GM18873 (cell line): ENCODE measurements at regions not wholly inside any gene's neighbourhood (a gene's known extent, or its start where the extent isn't known, plus 50 kb on each side); places are given as distances from the start of the nearest gene placed in this dataset.
A peak's percentile ranks its signal among the peaks of the same experiment; 100 is the strongest.

Experiments
- ATAC-seq: cut with Tn5 transposase; IDR thresholded peaks from one replicate; pipeline ENCODE4 v1.9.1; 2021; ENCODE audit warnings: mild to moderate bottlenecking, moderate library complexity, moderate number of reproducible peaks; ENCODE audit not compliant: unreplicated experiment, low FRiP score

- ATAC-seq, result no peak
These were observed 302.8 kb upstream of the B3GALT2 start for GRCh38 chr1:193489191-193489590.

GRCh38 chr1:193487722-193488121 is 301.3 kb upstream of the B3GALT2 start:
- no peak for ATAC-seq

DNA sequence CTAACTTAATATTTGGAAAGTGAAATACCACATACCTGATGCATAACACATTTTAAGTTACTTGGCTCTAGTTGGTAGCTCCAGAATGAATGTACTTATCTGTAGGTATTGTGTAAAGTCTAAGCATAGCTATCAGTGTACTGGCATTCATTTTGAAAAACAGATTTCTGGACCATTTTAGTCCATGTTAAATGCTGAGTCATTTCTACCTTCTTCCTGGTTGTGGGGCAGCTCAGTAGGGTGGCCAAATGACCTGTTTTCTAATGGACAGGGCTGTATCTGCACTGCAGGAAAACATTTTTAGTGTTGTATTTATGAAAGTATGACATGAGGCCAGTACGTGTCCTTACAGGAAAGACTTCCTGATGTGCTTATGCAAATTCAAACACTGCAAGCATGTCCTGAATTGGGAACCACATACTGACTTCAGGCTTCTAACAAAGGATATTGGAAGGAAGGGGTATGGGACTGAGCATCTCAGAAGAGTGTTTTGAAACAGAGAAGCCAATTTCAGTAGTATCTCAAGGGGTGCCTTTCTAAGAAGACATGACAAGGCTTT is 300.3 kb upstream of the B3GALT2 start:
- ATAC-seq, result peak; percentile 51

DNA sequence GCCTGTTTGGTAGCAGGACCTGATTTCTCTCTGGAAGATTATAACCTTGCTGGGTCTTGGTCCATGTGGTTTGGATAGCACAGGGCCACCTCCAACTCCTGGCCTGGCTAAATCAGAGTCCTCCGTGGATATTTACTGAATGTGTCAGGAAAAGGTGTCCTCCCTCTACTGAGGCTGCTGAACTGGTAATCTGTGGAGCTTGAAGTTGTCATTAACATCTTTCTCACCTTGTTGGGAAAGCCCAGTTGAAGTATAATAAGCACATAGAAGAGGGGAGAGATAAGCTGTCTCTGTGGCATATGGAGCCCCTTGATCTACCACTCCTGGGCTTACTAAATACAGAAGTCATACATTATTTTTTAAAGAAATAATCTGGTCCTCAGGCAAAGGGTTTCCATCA is 294.3 kb upstream of the B3GALT2 start:
- ATAC-seq, result no peak

- peak; percentile 97 for ATAC-seq
These were observed 292.8 kb upstream of the B3GALT2 start for GRCh38 chr1:193479187-193479586.

DNA sequence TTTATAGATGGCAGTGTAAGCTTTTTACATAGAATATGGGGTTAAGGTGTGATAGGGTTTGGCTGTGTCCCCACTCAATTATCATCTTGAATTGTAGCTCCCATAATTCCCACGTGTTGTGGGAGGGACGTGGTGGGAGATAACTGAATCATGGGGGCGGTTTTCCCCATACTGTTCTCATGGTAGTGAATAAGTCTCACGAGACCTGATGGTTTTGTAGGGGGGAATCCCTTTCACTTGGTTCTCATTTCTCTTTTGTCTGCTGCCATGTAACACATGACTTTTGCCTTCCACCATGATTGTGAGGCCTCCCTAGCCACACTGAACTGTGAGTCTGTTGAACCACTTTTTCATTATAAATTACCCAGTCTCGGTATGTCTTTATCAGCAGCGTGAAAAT is 290.3 kb upstream of the B3GALT2 start:
- ATAC-seq, result no peak

DNA sequence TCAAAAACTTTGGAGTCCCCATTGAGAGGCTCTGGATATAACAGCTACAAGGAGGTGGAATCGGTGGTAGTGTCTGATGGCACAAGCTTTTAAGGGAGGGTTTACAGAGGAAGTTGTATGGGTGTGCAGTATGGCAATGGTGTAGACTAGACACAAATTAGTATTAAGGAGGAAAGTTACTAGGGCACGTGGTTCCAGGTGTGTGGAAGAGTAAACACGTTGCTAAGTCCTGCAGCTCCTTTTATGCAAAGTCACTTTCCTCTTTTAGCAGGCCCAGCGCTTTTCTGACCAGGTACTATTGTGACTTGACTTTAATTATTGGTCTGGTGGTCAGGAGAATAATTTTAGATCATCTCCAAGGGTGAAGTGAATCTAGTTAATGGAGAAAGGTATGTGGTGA is 287.5 kb upstream of the B3GALT2 start:
- no peak for ATAC-seq

DNA sequence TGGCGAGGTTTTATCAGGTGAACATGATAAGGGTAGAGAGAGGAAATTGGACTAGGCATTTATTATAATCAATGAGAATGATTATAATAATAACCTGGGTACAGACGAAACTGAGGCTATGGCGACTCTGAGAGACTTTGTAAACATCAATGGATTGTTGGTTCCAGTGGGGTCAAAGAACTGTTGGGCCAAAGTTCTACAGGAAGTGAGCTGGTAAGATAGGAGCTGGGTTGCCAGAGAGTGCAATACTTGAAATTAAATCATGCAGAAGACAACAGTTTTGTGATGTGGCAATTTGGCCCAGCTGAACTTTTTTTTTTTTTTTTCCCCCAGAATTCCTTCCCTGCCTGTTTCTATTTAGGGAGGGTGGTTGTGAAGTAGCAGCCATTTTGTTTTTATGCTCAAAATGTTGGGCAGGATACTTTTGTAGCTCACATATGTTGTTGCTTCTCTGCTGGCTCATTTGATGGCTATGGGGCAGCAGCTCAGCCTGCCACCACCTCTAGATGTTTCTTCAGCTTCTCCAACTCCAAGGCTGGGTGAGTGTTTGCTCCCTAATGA is 286.5 kb upstream of the B3GALT2 start:
- ATAC-seq, result no peak

DNA sequence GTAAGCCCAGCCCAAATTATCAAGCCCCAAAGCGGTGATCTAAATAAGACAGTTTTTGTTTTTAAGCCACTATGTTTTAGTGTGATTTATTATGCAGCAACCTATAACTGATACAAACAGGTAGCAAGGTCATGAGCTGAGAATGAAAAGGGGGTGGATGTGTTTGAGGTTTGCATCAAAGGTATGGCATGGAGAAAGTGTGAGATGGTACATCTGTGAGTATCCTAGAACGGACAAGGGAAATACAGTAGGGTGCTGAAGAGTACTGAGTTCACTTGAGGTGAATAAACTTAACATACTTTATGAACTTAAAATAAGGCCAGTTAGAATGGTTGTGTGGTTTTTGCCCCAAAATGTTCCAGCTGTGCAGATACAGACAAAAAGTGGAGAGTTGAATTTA is 286.0 kb upstream of the B3GALT2 start:
- ATAC-seq, result no peak

- ATAC-seq, result no peak
These were observed 285.6 kb upstream of the B3GALT2 start for GRCh38 chr1:193471981-193472380.

DNA sequence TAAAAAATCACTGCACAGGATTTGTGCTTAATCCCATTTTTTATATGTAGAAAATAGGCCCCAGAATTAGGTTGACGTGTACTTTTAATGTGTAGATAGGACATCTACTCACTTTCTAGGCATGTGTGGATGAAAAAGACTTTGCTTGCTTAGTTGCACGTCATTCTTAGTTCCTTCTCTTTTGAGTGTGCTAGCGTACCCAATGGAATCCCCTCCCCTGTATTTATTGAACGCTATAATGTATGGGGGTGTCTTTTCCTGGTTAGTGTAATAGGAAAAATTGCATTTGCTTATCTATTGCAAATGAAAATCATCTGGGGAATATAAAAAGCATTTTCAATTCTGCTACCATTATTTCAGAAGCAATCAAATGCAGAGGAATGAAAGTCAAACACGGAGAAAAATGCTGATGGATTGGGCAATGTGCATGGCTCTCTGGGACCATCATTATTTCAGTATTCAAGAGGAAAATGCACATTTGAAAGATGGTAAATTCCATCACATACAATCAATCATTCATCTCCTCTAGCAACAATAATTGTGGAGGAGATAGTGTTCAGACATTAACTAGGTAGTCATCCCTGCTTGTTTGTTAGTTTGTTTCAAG is 277.0 kb upstream of the B3GALT2 start:
- ATAC-seq, result no peak

DNA sequence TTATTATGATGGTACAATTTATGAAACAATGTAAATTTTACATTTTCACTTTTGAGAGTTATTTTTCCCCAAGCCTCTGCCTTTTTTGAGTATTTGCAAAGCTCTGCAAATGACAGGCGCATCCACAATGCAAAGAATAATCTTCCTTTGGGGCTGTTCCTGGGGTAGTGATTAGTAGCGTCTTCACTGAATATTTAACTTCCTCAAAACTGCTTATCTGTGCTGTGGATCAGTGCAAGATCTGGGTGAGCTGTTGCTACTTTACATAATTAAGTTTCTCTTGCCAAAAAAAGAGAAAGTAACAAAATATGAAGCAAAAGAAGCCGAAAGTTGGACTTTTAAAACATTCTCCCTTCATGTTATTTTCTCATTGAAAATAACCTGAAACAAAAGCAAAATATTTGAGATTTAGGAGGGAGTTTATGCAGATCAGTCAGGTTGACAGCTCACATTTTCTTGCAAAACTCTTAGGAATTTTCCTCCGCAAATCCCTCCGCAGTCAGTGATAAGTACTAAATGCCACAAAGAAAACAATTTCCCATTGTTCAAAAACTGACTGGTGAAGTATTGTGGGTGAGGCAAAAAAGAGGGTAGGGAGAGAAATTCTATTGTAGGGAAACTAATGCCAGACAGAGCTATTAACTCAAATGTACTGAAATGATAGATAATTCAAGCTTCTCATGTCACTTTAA is 276.4 kb upstream of the B3GALT2 start:
- no peak for ATAC-seq

- ATAC-seq, result no peak
These were observed 272.2 kb upstream of the B3GALT2 start for GRCh38 chr1:193458628-193459027.

DNA sequence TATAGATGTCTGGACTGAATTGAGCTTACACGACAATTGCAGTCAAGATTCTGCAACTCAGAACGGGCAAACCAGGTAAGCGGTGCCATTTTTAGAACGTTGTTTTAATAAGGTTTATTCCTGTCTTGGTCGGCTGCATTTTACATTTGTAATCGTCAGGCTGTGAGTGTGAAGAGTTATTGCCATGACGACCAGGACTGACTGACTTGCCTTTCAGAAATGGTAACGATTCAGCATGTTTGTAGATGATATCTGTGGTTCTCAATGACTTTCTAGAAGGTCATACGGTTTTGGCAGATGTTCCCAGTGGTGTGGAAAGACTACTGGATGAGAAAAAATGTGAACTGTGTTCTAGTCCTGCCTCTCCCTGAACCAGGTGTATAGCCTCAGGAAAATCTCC is 271.3 kb upstream of the B3GALT2 start:
- no peak for ATAC-seq

GRCh38 chr1:193456811-193457280 is 270.4 kb upstream of the B3GALT2 start:
- ATAC-seq, result peak; percentile 69

GRCh38 chr1:193451606-193452005 is 265.2 kb upstream of the B3GALT2 start:
- ATAC-seq, result no peak

DNA sequence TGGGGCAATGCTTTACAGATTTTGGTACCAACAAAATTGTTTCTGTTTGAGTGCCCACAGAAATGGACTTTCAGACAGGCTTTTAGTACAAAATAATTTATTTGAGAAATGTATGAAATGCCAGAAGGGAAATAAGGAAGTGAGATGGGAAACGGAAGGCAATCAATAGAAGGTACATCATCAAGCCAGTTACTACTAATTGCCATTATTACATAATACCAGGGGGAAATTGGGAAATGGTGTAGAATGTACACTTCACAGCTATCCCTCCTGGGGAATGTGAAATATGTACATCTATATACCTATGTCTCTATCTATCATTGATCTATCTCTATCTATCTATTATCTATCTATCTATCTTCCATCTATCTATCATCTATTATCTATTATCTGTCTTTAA is 264.6 kb upstream of the B3GALT2 start:
- no peak for ATAC-seq

DNA sequence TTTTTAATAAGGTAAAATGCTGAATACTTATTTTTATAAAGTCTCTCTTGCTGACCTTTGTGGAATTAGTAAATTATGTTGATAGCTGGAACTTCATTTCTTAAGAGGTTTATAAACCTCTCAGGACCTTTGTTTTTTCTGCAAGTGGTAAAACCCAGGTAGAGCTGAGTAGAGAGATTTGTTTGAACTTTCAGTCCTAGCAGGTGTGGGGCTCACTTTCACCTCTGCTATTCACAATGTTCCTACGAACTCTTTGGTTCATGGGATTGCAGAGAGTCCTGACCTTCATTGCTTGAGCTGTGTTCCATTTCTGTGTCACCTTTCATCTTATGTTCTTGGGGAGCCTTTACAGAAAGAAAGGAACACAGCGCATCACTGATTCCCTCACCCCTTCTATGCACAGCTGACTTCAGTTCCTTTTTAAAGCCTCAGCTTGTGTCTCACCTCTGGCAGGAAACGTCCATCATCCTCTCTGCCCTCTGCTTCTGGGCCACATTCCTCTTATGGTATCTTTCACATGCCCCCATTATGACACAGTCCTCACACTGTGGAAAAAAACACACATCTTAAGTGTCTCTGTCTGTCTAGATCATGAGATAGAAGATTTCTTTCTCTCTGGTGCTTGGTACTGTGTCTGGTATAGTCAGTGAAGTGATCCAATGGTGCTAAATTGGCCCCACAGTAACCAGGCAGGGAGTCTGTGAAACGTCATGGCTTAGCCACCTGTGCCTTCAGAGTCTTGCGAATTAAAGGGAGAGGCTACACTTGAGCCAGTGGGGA is 262.5 kb upstream of the B3GALT2 start:
- peak; percentile 88 for ATAC-seq

DNA sequence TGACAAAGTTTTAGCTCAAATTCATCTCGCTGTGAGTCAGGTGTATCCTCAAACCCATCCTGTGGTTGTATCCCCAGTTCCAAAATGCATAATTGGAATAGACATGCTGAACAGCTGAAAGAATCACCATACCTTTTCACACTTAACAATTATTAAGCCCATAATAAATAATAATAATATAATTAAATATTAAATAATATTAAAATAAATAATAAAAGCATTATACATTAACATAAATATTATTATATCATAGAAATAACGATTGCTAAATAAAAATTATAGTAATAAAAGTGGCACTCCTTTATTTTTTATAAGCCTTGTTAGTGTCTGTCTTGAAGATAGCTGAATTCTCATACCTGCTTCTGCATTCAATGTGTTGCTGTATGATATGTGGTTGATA is 257.5 kb upstream of the B3GALT2 start:
- no peak for ATAC-seq

DNA sequence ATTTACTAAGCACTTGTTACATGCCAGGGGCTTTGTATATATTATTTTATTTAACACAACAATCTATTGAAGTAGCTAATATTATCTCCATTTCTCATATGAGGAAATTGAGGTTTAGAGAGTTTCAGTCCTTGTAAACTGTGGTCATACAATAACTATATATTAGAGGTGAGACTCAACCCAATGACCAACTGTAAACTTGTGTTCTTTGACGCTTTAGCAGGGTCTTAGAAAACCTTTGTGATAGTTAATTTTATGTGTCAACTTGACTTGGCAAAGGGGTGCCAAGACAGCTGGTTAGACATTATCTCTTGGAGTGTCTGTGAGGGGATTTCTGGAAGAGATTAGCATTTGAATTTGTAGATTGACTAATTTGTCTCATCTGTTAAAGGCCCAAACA is 252.4 kb upstream of the B3GALT2 start:
- no peak for ATAC-seq

DNA sequence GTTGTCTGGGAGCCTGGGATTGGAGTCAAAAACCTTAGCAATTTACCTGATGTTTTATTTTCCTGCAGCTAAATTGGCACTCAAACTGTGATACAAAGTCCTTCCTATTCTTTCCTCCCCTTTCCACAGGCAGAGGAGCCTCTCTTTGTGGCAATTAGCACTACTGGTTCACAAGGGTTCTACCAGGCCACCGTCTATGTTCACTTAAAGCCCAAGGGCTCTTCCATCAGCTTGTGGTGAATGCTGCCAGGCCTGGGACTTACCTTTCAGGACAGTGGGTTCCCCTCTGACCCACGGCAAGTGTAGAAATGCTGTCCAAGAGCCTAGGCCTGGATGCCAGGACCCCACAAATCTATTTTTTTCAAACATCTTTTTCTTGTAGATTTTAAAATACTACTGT is 251.9 kb upstream of the B3GALT2 start:
- no peak for ATAC-seq
